Hematopoietic multipotent progenitor cell treated with erythropoietin and hydrocortisone succinate and interleukin-3 and kit ligand, for 6 days (in vitro differentiated cells): ENCODE measurements at regions not wholly inside any gene's neighbourhood (a gene's known extent, or its start where the extent isn't known, plus 50 kb on each side); places are given as distances from the start of the nearest gene placed in this dataset.
A peak's percentile ranks its signal among the peaks of the same experiment; 100 is the strongest.
"Not testable (repeated sequence)": the region's sequence is repeated elsewhere in the genome, so short reads cannot be mapped to it uniquely, and the experiment has no call there.

Source experiments
- DNase-seq: peaks from one replicate; pipeline ENCODE4 v3.0.0-alpha.2; 2015

GRCh38 chrX:44096666-44097065, 123.5 kb upstream of the NDP start:
- no peak for DNase-seq

DNA sequence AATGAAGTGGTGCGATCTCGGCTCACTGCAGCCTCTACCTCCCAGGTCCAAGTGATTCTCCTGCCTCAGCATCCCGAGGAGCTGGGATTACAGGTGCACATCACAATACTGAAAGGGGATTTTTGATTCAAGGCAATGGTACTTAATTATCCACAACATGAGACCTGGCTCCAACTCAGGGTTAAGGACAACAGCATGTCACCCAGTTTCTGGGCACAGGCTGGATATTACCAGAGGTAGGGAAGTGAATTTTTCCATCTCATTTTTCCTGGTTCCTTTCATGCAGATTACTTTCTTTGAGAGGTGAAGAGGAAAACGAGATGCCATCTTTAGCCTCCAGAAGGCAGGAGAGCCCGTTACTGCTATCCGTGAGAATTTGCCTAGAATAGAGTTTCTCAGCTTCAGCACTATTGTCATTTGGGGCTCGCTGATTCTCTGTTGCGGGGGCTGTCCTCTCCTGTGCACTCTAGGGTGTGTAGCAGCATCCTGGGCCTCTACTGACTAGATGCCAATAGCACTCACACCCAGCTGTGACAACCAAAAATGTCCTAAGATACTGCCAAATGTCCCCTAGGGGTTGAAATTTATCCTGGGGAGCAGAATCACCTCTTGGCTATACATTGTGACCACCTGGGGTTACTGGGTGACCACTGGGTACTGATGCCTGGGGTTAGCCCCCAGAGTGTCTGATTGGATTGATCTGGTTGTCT, 121.8 kb upstream of the NDP start:
- DNase-seq = no peak

GRCh38 chrX:44093431-44093830, 120.2 kb upstream of the NDP start:
- no peak for DNase-seq

DNA sequence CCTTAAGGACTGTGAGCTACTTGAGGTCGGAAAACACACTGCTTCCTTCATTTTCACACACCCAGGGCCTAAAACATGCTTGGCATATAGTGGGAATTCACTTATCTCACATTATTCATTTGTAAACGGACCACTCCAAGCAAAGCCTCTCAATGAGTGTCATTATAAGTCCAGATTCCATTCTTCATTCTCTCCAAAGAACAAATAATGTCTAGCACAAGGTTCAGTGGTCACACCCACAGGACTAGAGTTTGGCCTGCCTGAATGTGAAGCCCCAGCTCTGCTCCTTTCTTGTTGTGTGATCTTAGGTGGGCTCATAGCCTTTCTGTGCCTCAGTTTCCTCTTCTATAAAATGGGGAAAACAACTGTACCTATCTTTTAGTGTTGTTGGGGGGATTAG, 119.6 kb upstream of the NDP start:
- DNase-seq = no peak

DNA sequence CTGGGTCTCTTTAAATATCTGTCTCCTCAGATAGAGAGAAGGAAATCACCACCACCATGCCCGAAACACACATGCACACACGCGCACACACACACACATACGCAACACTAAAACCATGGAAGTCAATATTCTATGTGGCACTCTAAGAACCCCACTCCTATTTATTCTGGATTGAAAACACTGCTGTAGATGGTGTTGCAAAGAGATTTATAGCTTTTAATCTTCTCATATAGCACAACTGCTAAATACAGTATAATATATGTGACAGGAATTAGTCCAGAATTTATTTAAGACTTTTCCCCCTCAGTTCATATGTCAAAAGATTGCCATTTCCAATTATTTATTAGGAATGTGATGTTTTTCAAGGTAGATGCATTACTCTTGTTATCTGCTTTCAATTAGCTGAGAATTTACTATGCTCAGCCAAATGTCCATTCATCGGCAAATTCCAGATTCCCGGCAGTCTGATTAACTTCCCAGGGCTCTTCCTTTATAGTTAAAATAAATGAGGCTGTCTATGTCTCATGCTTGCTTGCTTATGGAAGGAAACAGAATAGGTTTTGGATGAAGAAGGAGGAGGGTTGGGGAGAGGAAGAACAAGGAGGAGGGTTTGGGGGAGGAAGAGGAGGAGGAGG, 115.4 kb upstream of the NDP start:
- no peak for DNase-seq

GRCh38 chrX:44085209-44085608, 112.0 kb upstream of the NDP start:
- no peak for DNase-seq

GRCh38 chrX:44082829-44083228, 109.6 kb upstream of the NDP start:
- DNase-seq = no peak

DNA sequence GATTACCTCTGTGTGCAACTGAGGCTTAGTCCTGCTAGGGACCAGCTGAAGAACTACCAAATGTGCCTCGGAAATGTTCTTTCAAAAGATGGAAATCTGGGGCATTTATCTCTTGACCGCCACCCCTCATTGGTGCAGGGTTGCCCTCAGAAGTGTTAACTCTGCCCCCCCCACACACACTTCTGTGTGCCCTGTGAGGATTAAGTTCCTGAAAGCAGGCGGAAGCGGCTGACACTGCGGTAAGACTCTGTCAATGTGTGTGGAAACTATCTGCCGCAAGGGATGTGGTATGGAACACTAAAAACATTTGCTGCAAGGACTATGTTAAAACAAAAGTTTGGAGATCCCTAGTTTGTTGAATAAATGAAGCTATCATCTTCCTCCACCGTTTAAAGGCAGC, 106.9 kb upstream of the NDP start:
- DNase-seq = no peak

DNA sequence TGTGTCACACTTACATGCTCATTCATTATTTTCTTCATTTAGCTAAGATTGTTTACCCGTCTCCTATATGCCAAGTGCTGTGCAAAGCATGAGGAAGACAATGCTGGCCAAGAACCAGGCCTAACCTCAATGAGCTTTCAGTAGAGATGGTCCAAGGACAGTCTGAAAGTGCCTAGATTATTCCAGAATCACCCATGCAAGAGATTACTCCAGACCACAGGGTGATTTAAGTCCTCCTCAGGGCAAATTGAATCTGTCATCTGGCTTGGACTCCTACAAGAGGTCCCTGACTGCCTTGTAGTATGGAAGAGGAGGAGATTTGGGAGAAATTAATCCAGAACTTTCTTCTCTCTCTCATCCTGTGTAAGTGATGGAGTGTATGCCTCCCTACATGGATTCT, 99.4 kb upstream of the NDP start:
- DNase-seq = no peak

GRCh38 chrX:44071847-44072551, 98.8 kb upstream of the NDP start:
- DNase-seq = no peak

GRCh38 chrX:44071070-44071645, 98.0 kb upstream of the NDP start:
- DNase-seq = no peak

DNA sequence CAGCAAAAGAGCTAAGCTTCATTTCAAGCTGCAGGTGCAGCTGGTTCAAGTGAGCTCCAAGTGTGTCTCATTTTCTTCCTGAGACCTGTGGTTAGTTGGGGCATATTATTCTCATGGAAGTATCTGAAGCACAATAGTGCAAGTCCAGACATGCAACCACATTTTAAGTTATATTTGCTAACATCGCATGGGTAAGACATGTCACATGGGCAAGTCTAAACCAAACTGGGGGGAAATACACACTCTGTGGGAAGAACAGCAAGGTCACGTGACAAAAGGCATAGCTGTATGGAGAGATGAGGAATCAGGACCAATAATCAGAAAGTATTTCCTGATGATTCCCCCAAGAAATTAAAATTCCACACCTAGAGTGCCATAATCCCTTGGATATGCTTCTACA, 94.9 kb upstream of the NDP start:
- DNase-seq = no peak

GRCh38 chrX:44063606-44064005, 90.4 kb upstream of the NDP start:
- no peak for DNase-seq

DNA sequence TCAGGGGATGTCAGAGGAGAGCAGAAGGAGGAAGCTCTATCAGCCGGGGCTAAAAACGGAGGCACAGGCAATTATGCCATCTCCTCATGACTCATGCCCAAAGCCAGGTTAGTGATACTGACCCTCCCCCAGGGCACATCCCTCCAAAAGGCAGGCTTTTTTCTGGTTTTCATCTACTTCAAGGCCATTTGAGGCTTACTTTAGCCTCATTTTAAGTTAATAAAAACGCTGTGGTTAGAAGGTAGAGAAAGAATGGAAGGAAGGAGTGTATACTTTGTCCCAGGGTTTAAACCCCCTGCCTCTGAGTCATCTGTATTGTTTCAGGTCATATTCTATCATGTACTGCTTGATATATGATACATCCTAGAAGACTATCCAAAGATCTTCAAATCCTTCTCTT, 89.7 kb upstream of the NDP start:
- DNase-seq = peak; percentile 2

GRCh38 chrX:44061968-44062614, 88.9 kb upstream of the NDP start:
- no peak for DNase-seq

DNA sequence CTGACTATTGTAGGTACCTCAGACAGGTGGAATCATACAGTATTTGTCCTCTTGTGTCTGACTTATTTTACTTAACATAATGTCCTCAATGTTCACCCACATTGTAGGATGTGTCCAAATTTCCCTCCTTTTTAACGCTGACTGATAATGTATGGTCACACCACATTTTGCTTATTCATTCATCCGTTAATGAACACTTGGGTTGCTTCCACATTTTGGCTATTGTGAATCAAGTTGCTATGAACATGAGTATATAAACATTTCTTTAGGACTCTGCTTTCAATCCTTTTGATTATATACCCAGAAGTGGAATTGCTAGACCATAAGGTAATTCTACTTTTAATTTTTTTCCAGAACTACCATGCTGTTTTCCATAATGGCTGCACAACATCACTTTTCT, 87.0 kb upstream of the NDP start:
- DNase-seq = peak; percentile 7

DNA sequence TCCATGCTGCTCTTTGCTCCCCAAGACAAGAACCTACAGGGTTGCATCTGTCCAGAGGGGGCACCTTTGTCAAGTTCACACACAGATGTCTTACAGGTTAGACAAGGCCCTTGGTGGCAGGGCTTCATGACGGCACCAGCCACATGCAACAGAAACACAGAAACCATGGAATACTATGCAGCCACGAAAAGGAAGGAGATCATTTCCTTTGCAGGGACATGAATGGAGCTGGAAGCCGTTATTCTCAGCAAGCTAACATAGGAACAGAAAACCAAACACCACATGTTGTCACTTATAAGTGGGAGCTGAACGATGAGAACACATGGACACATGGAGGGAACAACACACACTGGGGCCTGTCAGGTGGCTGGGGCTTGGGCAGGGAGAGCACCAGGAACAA, 85.1 kb upstream of the NDP start:
- DNase-seq = no peak

DNA sequence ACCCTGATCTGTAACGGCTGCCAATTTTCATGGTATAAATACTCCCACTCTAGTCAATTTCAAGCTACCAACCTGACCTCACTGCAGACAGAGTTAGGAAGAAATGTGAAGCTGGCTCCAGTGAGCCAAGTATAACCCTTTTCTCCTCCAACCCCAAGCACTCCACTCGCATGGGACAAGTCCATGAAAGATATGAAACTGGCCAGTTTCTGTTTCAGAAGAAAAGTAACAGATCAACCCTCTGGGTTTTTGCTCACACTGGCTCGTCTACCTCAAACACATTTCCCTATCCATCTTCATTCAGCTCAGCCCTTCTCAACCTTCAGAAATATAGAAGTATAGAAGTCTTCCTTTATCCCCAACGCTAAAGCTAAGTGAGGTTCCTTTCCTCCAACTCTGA, 82.4 kb upstream of the NDP start:
- no peak for DNase-seq

GRCh38 chrX:44054863-44055601, 81.8 kb upstream of the NDP start:
- DNase-seq = no peak

GRCh38 chrX:44045106-44045505, 71.9 kb upstream of the NDP start:
- not testable (repeated sequence) for DNase-seq

GRCh38 chrX:44043496-44043895, 70.3 kb upstream of the NDP start:
- DNase-seq = no peak

- no peak for DNase-seq
Observed at GRCh38 chrX:44042751-44043150, 69.6 kb upstream of the NDP start.

GRCh38 chrX:44042116-44042515, 68.9 kb upstream of the NDP start:
- no peak for DNase-seq
